ENCODE measurements at regions not wholly inside any gene's neighbourhood (a gene's known extent, or its start where the extent isn't known, plus 50 kb on each side); places are given as distances from the start of the nearest gene placed in this dataset.

- TF ChIP-seq, protein P1, sequence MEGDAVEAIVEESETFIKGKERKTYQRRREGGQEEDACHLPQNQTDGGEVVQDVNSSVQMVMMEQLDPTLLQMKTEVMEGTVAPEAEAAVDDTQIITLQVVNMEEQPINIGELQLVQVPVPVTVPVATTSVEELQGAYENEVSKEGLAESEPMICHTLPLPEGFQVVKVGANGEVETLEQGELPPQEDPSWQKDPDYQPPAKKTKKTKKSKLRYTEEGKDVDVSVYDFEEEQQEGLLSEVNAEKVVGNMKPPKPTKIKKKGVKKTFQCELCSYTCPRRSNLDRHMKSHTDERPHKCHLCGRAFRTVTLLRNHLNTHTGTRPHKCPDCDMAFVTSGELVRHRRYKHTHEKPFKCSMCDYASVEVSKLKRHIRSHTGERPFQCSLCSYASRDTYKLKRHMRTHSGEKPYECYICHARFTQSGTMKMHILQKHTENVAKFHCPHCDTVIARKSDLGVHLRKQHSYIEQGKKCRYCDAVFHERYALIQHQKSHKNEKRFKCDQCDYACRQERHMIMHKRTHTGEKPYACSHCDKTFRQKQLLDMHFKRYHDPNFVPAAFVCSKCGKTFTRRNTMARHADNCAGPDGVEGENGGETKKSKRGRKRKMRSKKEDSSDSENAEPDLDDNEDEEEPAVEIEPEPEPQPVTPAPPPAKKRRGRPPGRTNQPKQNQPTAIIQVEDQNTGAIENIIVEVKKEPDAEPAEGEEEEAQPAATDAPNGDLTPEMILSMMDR (IDR thresholded peaks at IDR 0.05) = no peak
- no peak for TF ChIP-seq POLR2A (IDR thresholded peaks at IDR 0.05)
Measured at GRCh38 chr16:34050787-34051320, 591.4 kb downstream of the TP53TG3F start.
